CD14-positive monocyte (primary cell): ENCODE measurements at regions not wholly inside any gene's neighbourhood (a gene's known extent, or its start where the extent isn't known, plus 50 kb on each side); places are given as distances from the start of the nearest gene placed in this dataset.

Source experiments
- DNase-seq, 3 donors: peaks; one replicate each; pipeline ENCODE4 v3.0.0-alpha.2; 2011 to 2022
- H2AFZ ChIP-seq: 2 replicates; pipeline ENCODE4 v1.6.0; 2012; ENCODE audit warnings: mild to moderate bottlenecking, low read depth, low read length, inconsistent platforms; ENCODE audit not compliant: insufficient read depth, poor library complexity, severe bottlenecking
- H3K27ac ChIP-seq, 2 donors: 1 replicate in 1 of 2; 2 replicates in 1 of 2; pipeline ENCODE4 v1.5.1; 2012 to 2013; ENCODE audit warnings: low read length in 2 of 2, control low read depth in 1 of 2, inconsistent platforms in 1 of 2, low read depth in 1 of 2, mild to moderate bottlenecking in 1 of 2
- H3K27me3 ChIP-seq, 2 donors: one replicate each; pipeline versions ENCODE4 v1.6.0 to v1.6.1; 2011 to 2013; ENCODE audit warnings: low read length in 2 of 2; ENCODE audit not compliant: control insufficient read depth in 2 of 2, insufficient read depth in 2 of 2
- H3K36me3 ChIP-seq, 2 donors: replicated peaks in 1 of 2; 1 replicate in 1 of 2; 2 replicates in 1 of 2; pipeline versions ENCODE4 v1.5.1 to v1.6.1; 2012 to 2013; ENCODE audit warnings: low read length in 2 of 2, control low read depth in 1 of 2, inconsistent platforms in 1 of 2, mild to moderate bottlenecking in 1 of 2; ENCODE audit not compliant: insufficient read depth in 2 of 2, control insufficient read depth in 1 of 2
- H3K4me1 ChIP-seq, 2 donors: 1 replicate in 1 of 2; 2 replicates in 1 of 2; pipeline versions ENCODE4 v1.5.1 to v1.6.1; 2012 to 2013; ENCODE audit warnings: low read length in 2 of 2, control low read depth in 1 of 2, inconsistent platforms in 1 of 2, mild to moderate bottlenecking in 1 of 2, moderate library complexity in 1 of 2; ENCODE audit not compliant: insufficient read depth in 2 of 2, control insufficient read depth in 1 of 2
- H3K4me2 ChIP-seq: replicated peaks from 2 replicates; pipeline ENCODE3; 2012; ENCODE audit warnings: low read length, moderate library complexity, mild to moderate bottlenecking; ENCODE audit not compliant: poor library complexity, severe bottlenecking; ENCODE audit errors: extremely low read depth
- H3K4me3 ChIP-seq, 3 experiments: fragments of 200-600 bp in 1 of 3; sonication (generic) in 1 of 3; replicated peaks in 1 of 3; 1 replicate in 2 of 3; 2 replicates in 1 of 3; pipeline ENCODE4 v1.5.1; 2011 to 2013; ENCODE audit warnings: low read length in 3 of 3, mild to moderate bottlenecking in 3 of 3, control low read depth in 2 of 3, low read depth in 2 of 3, inconsistent platforms in 1 of 3, moderate library complexity in 1 of 3
- H3K79me2 ChIP-seq: 2 replicates; pipeline ENCODE4 v1.6.0; 2012; ENCODE audit warnings: mild to moderate bottlenecking, control low read depth, inconsistent platforms, low read length, moderate library complexity; ENCODE audit not compliant: insufficient read depth
- H3K9ac ChIP-seq: 2 replicates; pipeline ENCODE4 v1.6.0; 2017; ENCODE audit warnings: low read length, mild to moderate bottlenecking; ENCODE audit not compliant: insufficient read depth, poor library complexity, severe bottlenecking
- H3K9me3 ChIP-seq, 2 donors: replicated peaks in 1 of 2; 1 replicate in 1 of 2; 2 replicates in 1 of 2; pipeline versions ENCODE4 v1.5.1 to v1.6.1; 2012 to 2013; ENCODE audit warnings: low read length in 2 of 2, control low read depth in 1 of 2; ENCODE audit not compliant: control insufficient read depth in 1 of 2, insufficient read depth in 1 of 2
- H4K20me1 ChIP-seq: 2 replicates; pipeline ENCODE4 v1.6.0; 2012; ENCODE audit warnings: mild to moderate bottlenecking, low read length, control low read depth, moderate library complexity; ENCODE audit not compliant: insufficient read depth
- H3K27ac Mint-ChIP-seq, 7 donors: one replicate each; pipeline ENCODE4 v1.8.0; 2020; ENCODE audit warnings: mild to moderate bottlenecking in 7 of 7, mixed read lengths in 7 of 7, moderate library complexity in 6 of 7, inconsistent platforms in 2 of 7
- H3K27me3 Mint-ChIP-seq, 3 donors: one replicate each; pipeline ENCODE4 v1.8.0; 2021 to 2022; ENCODE audit warnings: low read depth in 3 of 3, mild to moderate bottlenecking in 3 of 3, mixed read lengths in 3 of 3, moderate library complexity in 3 of 3, inconsistent platforms in 1 of 3
- H3K36me3 Mint-ChIP-seq, 2 donors: one replicate each; pipeline ENCODE4 v1.8.0; 2020; ENCODE audit warnings: mixed read lengths in 2 of 2, inconsistent platforms in 1 of 2, mild to moderate bottlenecking in 1 of 2
- H3K4me1 Mint-ChIP-seq: one replicate; pipeline ENCODE4 v1.8.0; 2020; ENCODE audit warnings: mild to moderate bottlenecking, mixed read lengths
- H3K4me3 Mint-ChIP-seq, 2 donors: one replicate each; pipeline ENCODE4 v1.8.0; 2020; ENCODE audit warnings: mild to moderate bottlenecking in 2 of 2, mixed read lengths in 2 of 2, moderate library complexity in 1 of 2
- H3K9me3 Mint-ChIP-seq, 7 donors: one replicate each; pipeline ENCODE4 v1.8.0; 2020 to 2022; ENCODE audit warnings: mixed read lengths in 7 of 7, mild to moderate bottlenecking in 6 of 7, moderate library complexity in 6 of 7, inconsistent platforms in 2 of 7
- CTCF ChIP-seq: fragments of 200-600 bp; IDR thresholded peaks from one replicate; pipeline ENCODE4 v1.8.0; 2022; ENCODE audit warnings: antibody characterized with exemption, mild to moderate bottlenecking
- whole genome bisulfite sequencing: methylation state at CpG from one replicate; pipeline ENCODE4 v1.1.5; 2013; ENCODE audit warnings: missing lambda C conversion rate; ENCODE audit not compliant: insufficient coverage; 5-methylcytosine and 5-hydroxymethylcytosine counted together
- intact Hi-C, 2 donors: fragments of 100-400 bp; cut with micrococcal nuclease; formaldehyde crosslinking; loops; one replicate each; pipeline versions ENCODE4 v1.15.0 to v1.15.1; 2023

GRCh38 chr11:92727769-92728168 lies 241.7 kb upstream of the MTNR1B start:
- H3K9ac ChIP-seq: no peak overlapping the region
- intact Hi-C loops: no loop called here
- Mint-ChIP-seq H3K4me1 (no peaks in the 10 kb centered on the region), H3K36me3 (no peaks in the 10 kb centered on the region), H3K27ac (no peak overlapping the region), H3K9me3 (peaks cover 0 to 5% (median 2%) of the 10 kb centered on the region in 7 donors), H3K27me3 (no peaks in the 10 kb centered on the region), H3K4me3 (no peak overlapping the region)
- no peaks in the 10 kb centered on the region for H4K20me1 ChIP-seq
- TF ChIP-seq CTCF: no peak
- H3K27ac ChIP-seq: no peak overlapping the region
- 92% methylated on average over 4 of the region's 5 CpGs for WGBS
- H3K4me3 ChIP-seq: no peak overlapping the region
- H3K4me2 ChIP-seq: no peak overlapping the region
- no peak for DNase-seq
- no peaks in the 10 kb centered on the region for H3K79me2 ChIP-seq
- no peaks in the 10 kb centered on the region for H3K4me1 ChIP-seq
- no peaks in the 10 kb centered on the region for H3K36me3 ChIP-seq
- H3K9me3 ChIP-seq: peaks cover 0 to under 1% of the 10 kb centered on the region in 2 donors
- no peaks in the 10 kb centered on the region for H3K27me3 ChIP-seq
- no peak overlapping the region for H2AFZ ChIP-seq

- no peak overlapping the region for H3K9ac ChIP-seq
- H3K79me2 ChIP-seq: no peaks in the 10 kb centered on the region
- H3K27ac ChIP-seq: no peak overlapping the region
- H3K36me3 Mint-ChIP-seq: no peaks in the 10 kb centered on the region
- no peaks in the 10 kb centered on the region for H3K36me3 ChIP-seq
- peaks cover 0 to 2% (median 0%) of the 10 kb centered on the region in 7 donors for H3K9me3 Mint-ChIP-seq
- no peak for TF ChIP-seq CTCF
- no peaks in the 10 kb centered on the region for H4K20me1 ChIP-seq
- H3K4me3 Mint-ChIP-seq: no peak overlapping the region
- H3K9me3 ChIP-seq: no peaks in the 10 kb centered on the region
- H3K27me3 ChIP-seq: no peaks in the 10 kb centered on the region
- no peaks in the 10 kb centered on the region for H3K4me1 Mint-ChIP-seq
- peaks cover 0 to 3% (median 0%) of the 10 kb centered on the region in 3 donors for H3K27me3 Mint-ChIP-seq
- 58% methylated on average over 2 of the region's 3 CpGs for WGBS
- H3K4me1 ChIP-seq: no peaks in the 10 kb centered on the region
- H3K27ac Mint-ChIP-seq: no peak overlapping the region
- H3K4me2 ChIP-seq: no peak overlapping the region
- H2AFZ ChIP-seq: no peak overlapping the region
- intact Hi-C loops: no loop called here
- H3K4me3 ChIP-seq: no peak overlapping the region
- DNase-seq: no peak
Observed at GRCh38 chr11:92728628-92729027, 240.8 kb upstream of the MTNR1B start.
